ENCODE measurements at regions not wholly inside any gene's neighbourhood (a gene's known extent, or its start where the extent isn't known, plus 50 kb on each side); places are given as distances from the start of the nearest gene placed in this dataset.
A peak's percentile ranks its signal among the peaks of the same experiment; 100 is the strongest.

GRCh38 chr1:87182611-87183010, 146.1 kb upstream of the LMO4 start:
- H3K36me3 ChIP-seq (ENCODE audit: insufficient read depth), result no peaks in the 10 kb centered on the region
- H2AFZ ChIP-seq, result 0 out of 2 replicates have a peak overlapping the region, but pooled peaks have one; percentile 29
- no peak overlapping the region for H3K27ac Mint-ChIP-seq
- DNase-seq (ENCODE audit: low spot score), result no peak
- peaks cover 4% of the 10 kb centered on the region for H3K27me3 Mint-ChIP-seq (ENCODE audit: insufficient read depth, low read depth, poor library complexity)
- no peak for TF ChIP-seq NANOG (IDR thresholded peaks at IDR 0.05; ENCODE audit: borderline replicate concordance)
- TF ChIP-seq CREB1 (CRISPR knock-in tag; IDR thresholded peaks at IDR 0.05; ENCODE audit: low read depth), result no peak
- TF ChIP-seq REST (IDR thresholded peaks at IDR 0.05; ENCODE audit: unreplicated experiment), result no peak
- TF ChIP-seq POLR2AphosphoS5 (IDR thresholded peaks at IDR 0.05; ENCODE audit: low read depth), result no peak
- TF ChIP-seq ZNF331 (CRISPR knock-in tag; IDR thresholded peaks at IDR 0.05; ENCODE audit: low read depth), result no peak
- TF ChIP-seq ZNF462 (CRISPR knock-in tag; IDR thresholded peaks at IDR 0.05), result no peak
- no peak for TF ChIP-seq CTCF (conservative IDR thresholded peaks at IDR 0.05; ENCODE audit: low read depth in 2 of 2)
- no peaks in the 10 kb centered on the region for H3K9me2 ChIP-seq (ENCODE audit: insufficient read depth)
- H3K4me1 Mint-ChIP-seq, result peaks cover 2% of the 10 kb centered on the region; the same call in 1 of the 3 replicates
- no peak overlapping the region for H3K27ac ChIP-seq (ENCODE audit: low read depth)
- H3K36me3 Mint-ChIP-seq (ENCODE audit: low read depth), result no peaks in the 10 kb centered on the region
- no peak overlapping the region for H3K4me2 ChIP-seq
- no peak for ATAC-seq
- H3K27me3 ChIP-seq (ENCODE audit: insufficient read depth), result no peaks in the 10 kb centered on the region
- H4K20me1 ChIP-seq (replicated peaks; ENCODE audit: insufficient read depth), result no peaks in the 10 kb centered on the region
- no peak overlapping the region for H3K4me3 Mint-ChIP-seq
- no peaks in the 10 kb centered on the region for H3K79me2 ChIP-seq (replicated peaks; ENCODE audit: insufficient read depth)
- no peaks in the 10 kb centered on the region for H3F3A ChIP-seq (replicated peaks; ENCODE audit: low read depth)
- no peaks in the 10 kb centered on the region for H3K4me1 ChIP-seq (ENCODE audit: insufficient read depth)
- no peak overlapping the region for H3K4me3 ChIP-seq
- H3K9me3 Mint-ChIP-seq, result no peaks in the 10 kb centered on the region

All from GM23338 (cell line).